ENCODE measurements at regions not wholly inside any gene's neighbourhood (a gene's known extent, or its start where the extent isn't known, plus 50 kb on each side); places are given as distances from the start of the nearest gene placed in this dataset.
"Not testable (repeated sequence)": the region's sequence is repeated elsewhere in the genome, so short reads cannot be mapped to it uniquely, and the experiment has no call there.

GRCh38 chr10:123221418-123221817 is 67.2 kb downstream of the BUB3 start:
- DNase-seq = no peak

GRCh38 chr10:123222832-123223231 is 68.6 kb downstream of the BUB3 start:
- no peak for DNase-seq

- no peak for DNase-seq
Measured at GRCh38 chr10:123227706-123228105, 73.5 kb downstream of the BUB3 start.

GRCh38 chr10:123229927-123230630 is 75.9 kb downstream of the BUB3 start:
- peak; percentile 78 for DNase-seq

GRCh38 chr10:123232879-123233278 is 78.7 kb downstream of the BUB3 start:
- not testable (repeated sequence) for DNase-seq

GRCh38 chr10:123235014-123235413 is 80.8 kb downstream of the BUB3 start:
- DNase-seq = not testable (repeated sequence)

GRCh38 chr10:123236126-123236525 is 81.9 kb downstream of the BUB3 start:
- no peak for DNase-seq

GRCh38 chr10:123240250-123240649 is 86.0 kb downstream of the BUB3 start:
- no peak for DNase-seq

GRCh38 chr10:123240776-123241175 is 86.6 kb downstream of the BUB3 start:
- no peak for DNase-seq

- DNase-seq = no peak
Measured at GRCh38 chr10:123241391-123242141, 87.4 kb downstream of the BUB3 start.

GRCh38 chr10:123244747-123245146 is 90.5 kb downstream of the BUB3 start:
- DNase-seq = no peak

- no peak for DNase-seq
Measured at GRCh38 chr10:123245264-123245663, 91.1 kb downstream of the BUB3 start.

GRCh38 chr10:123249894-123250293 is 95.7 kb downstream of the BUB3 start:
- DNase-seq = no peak

- peak; percentile 14 for DNase-seq
Measured at GRCh38 chr10:123250640-123251039, 96.4 kb downstream of the BUB3 start.

- no peak for DNase-seq
Measured at GRCh38 chr10:123252779-123253178, 98.6 kb downstream of the BUB3 start.

- DNase-seq = not testable (repeated sequence)
Measured at GRCh38 chr10:123254343-123254742, 100.1 kb downstream of the BUB3 start.

GRCh38 chr10:123257904-123258456 is 103.8 kb downstream of the BUB3 start:
- no peak for DNase-seq

GRCh38 chr10:123259081-123259480 is 104.9 kb downstream of the BUB3 start:
- no peak for DNase-seq

- DNase-seq = no peak
Measured at GRCh38 chr10:123259791-123260190, 105.6 kb downstream of the BUB3 start.

GRCh38 chr10:123262456-123262855 is 108.3 kb downstream of the BUB3 start:
- DNase-seq = no peak

- no peak for DNase-seq
Measured at GRCh38 chr10:123266971-123267370, 112.8 kb downstream of the BUB3 start.

GRCh38 chr10:123269017-123269552 is 114.9 kb downstream of the BUB3 start:
- DNase-seq = no peak

GRCh38 chr10:123269675-123270074 is 115.5 kb downstream of the BUB3 start:
- no peak for DNase-seq
